GM23338 (cell line): ENCODE measurements at regions not wholly inside any gene's neighbourhood (a gene's known extent, or its start where the extent isn't known, plus 50 kb on each side); places are given as distances from the start of the nearest gene placed in this dataset.

Source experiments
- ATAC-seq: fragments of 200-7000 bp; cut with Tn5 transposase; 3 replicates; pipeline ENCODE4 v1.9.1; 2020
- DNase-seq: peaks from one replicate; pipeline ENCODE4 v3.0.0-alpha.2; 2015; ENCODE audit warnings: low spot score
- H2AFZ ChIP-seq: fragments of 200-600 bp; sonication (generic); 2 replicates; pipeline ENCODE4 v1.8.0; 2016; ENCODE audit warnings: antibody characterized with exemption, mild to moderate bottlenecking, moderate library complexity
- H3F3A ChIP-seq: fragments of 200-600 bp; sonication (generic); replicated peaks from 2 replicates; pipeline ENCODE4 v1.8.0; 2017; ENCODE audit warnings: antibody characterized with exemption, mixed run types, low read depth
- H3K27ac ChIP-seq: fragments of 200-600 bp; sonication (generic); 2 replicates; pipeline ENCODE4 v1.6.1; 2016; ENCODE audit warnings: low read depth
- H3K27me3 ChIP-seq: fragments of 200-600 bp; sonication (generic); 2 replicates; pipeline ENCODE4 v1.8.0; 2016; ENCODE audit warnings: mild to moderate bottlenecking, mixed run types, moderate library complexity; ENCODE audit not compliant: insufficient read depth
- H3K36me3 ChIP-seq: fragments of 200-600 bp; sonication (generic); 2 replicates; pipeline ENCODE4 v1.8.0; 2016; ENCODE audit warnings: mild to moderate bottlenecking; ENCODE audit not compliant: insufficient read depth
- H3K4me1 ChIP-seq: fragments of 200-600 bp; sonication (generic); 2 replicates; pipeline ENCODE4 v1.8.0; 2016; ENCODE audit warnings: mild to moderate bottlenecking, moderate library complexity; ENCODE audit not compliant: insufficient read depth
- H3K4me2 ChIP-seq: fragments of 200-600 bp; sonication (generic); 2 replicates; pipeline ENCODE4 v1.7.1; 2017; ENCODE audit warnings: mixed run types
- H3K4me3 ChIP-seq: fragments of 200-600 bp; sonication (generic); 2 replicates; pipeline ENCODE4 v1.6.1; 2016; ENCODE audit warnings: mixed run types
- H3K79me2 ChIP-seq: fragments of 200-600 bp; sonication (generic); replicated peaks from 2 replicates; pipeline ENCODE4 v1.8.0; 2017; ENCODE audit warnings: mild to moderate bottlenecking; ENCODE audit not compliant: insufficient read depth
- H3K9me2 ChIP-seq: fragments of 200-600 bp; sonication (generic); 2 replicates; pipeline ENCODE4 v1.8.0; 2017; ENCODE audit not compliant: insufficient read depth
- H4K20me1 ChIP-seq: fragments of 200-600 bp; sonication (generic); replicated peaks from 2 replicates; pipeline ENCODE4 v1.8.0; 2017; ENCODE audit warnings: mild to moderate bottlenecking; ENCODE audit not compliant: insufficient read depth
- H3K27ac Mint-ChIP-seq: 2 replicates; pipeline ENCODE4 v1.8.0; 2020; ENCODE audit warnings: inconsistent platforms, mild to moderate bottlenecking, moderate library complexity, mixed read lengths
- H3K27me3 Mint-ChIP-seq: 3 replicates; pipeline ENCODE4 v1.8.0; 2022; ENCODE audit warnings: low read depth, mild to moderate bottlenecking, moderate library complexity, mixed read lengths, inconsistent platforms; ENCODE audit not compliant: insufficient read depth, poor library complexity
- H3K36me3 Mint-ChIP-seq: 3 replicates; pipeline ENCODE4 v1.8.0; 2021; ENCODE audit warnings: low read depth, mild to moderate bottlenecking, inconsistent platforms, moderate library complexity, mixed read lengths
- H3K4me1 Mint-ChIP-seq: 3 replicates; pipeline ENCODE4 v1.8.0; 2020; ENCODE audit warnings: mild to moderate bottlenecking, inconsistent platforms, mixed read lengths
- H3K4me3 Mint-ChIP-seq: 3 replicates; pipeline ENCODE4 v1.8.0; 2021; ENCODE audit warnings: moderate library complexity, mild to moderate bottlenecking, inconsistent platforms, mixed read lengths
- H3K9me3 Mint-ChIP-seq: 3 replicates; pipeline ENCODE4 v1.8.0; 2020; ENCODE audit warnings: moderate library complexity, mild to moderate bottlenecking, inconsistent platforms, mixed read lengths
- CREB1 ChIP-seq: fragments of 250-450 bp; sonication (Bioruptor Pico); IDR thresholded peaks from 2 replicates; pipeline ENCODE4 v1.5.0; 2020; ENCODE audit warnings: low read depth, mild to moderate bottlenecking, moderate library complexity
- ETS1 ChIP-seq: IDR thresholded peaks from 2 replicates; pipeline ENCODE4 v1.6.1; 2016; ENCODE audit warnings: antibody characterized with exemption
- EZH2 ChIP-seq: fragments of 200-600 bp; sonication (generic); IDR thresholded peaks from one replicate; pipeline ENCODE4 v1.8.0; 2017; ENCODE audit warnings: antibody characterized with exemption, mild to moderate bottlenecking, low read depth; ENCODE audit not compliant: unreplicated experiment
- EZH2phosphoT487 ChIP-seq: fragments of 200-600 bp; sonication (generic); IDR thresholded peaks from one replicate; pipeline ENCODE4 v1.8.1; 2018; ENCODE audit warnings: antibody characterized with exemption; ENCODE audit not compliant: unreplicated experiment
- JUNB ChIP-seq: IDR thresholded peaks from one replicate; pipeline ENCODE4 v1.6.1; 2016; ENCODE audit warnings: antibody characterized with exemption; ENCODE audit not compliant: unreplicated experiment
- NANOG ChIP-seq: IDR thresholded peaks from 2 replicates; pipeline ENCODE4 v1.6.1; 2016; ENCODE audit warnings: antibody characterized with exemption, borderline replicate concordance
- POLR2AphosphoS5 ChIP-seq: IDR thresholded peaks from 2 replicates; pipeline ENCODE4 v1.6.1; 2016; ENCODE audit warnings: antibody characterized with exemption, low read depth
- REST ChIP-seq: IDR thresholded peaks from one replicate; pipeline ENCODE4 v1.6.1; 2018; ENCODE audit warnings: antibody characterized with exemption; ENCODE audit not compliant: unreplicated experiment
- STAT1 ChIP-seq: IDR thresholded peaks from one replicate; pipeline ENCODE4 v1.6.1; 2016; ENCODE audit warnings: antibody characterized with exemption; ENCODE audit not compliant: unreplicated experiment
- ZNF114 ChIP-seq: fragments of 250-450 bp; sonication (Bioruptor Pico); IDR thresholded peaks from 2 replicates; pipeline ENCODE4 v1.5.0; 2020; ENCODE audit warnings: mild to moderate bottlenecking, moderate library complexity
- ZNF331 ChIP-seq: fragments of 250-450 bp; sonication (Bioruptor Pico); IDR thresholded peaks from 2 replicates; pipeline ENCODE4 v1.5.0; 2020; ENCODE audit warnings: low read depth, mild to moderate bottlenecking, moderate library complexity
- TF ChIP-seq, protein P1 (sequence below), 2 experiments: fragments of 200-600 bp in 1 of 2; sonication (generic) in 1 of 2; conservative IDR thresholded peaks; 2 replicates each; pipeline versions ENCODE4 v1.5.1 to v1.6.1; 2016 to 2017; ENCODE audit warnings: antibody characterized with exemption in 2 of 2, low read depth in 2 of 2, mild to moderate bottlenecking in 2 of 2, moderate library complexity in 1 of 2

DNA sequence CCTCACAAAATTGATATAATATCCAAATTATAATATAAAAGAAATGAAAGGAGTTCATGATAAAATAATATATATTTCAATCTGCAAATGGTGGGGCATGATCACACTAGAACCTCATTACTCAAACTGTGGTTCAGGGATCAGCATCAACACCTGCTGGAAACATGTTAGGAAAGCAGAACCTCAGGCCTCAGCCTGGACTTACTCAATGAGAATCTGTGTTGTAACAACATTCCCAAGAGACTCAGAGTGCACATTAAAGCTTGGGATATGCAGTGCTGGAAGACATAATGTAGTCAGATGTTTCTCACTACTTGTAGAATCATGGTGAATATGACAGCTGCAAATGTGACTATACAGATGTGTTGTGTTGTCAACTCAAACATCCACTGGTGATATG lies 81.7 kb upstream of the ITPRID1 start (continued):
- no peak for TF ChIP-seq ETS1
- TF ChIP-seq REST: no peak
- no peak for TF ChIP-seq STAT1
- TF ChIP-seq ZNF331: no peak
- no peak for TF ChIP-seq EZH2phosphoT487
- no peak for TF ChIP-seq NANOG
- TF ChIP-seq CREB1 (CRISPR knock-in tag): no peak

- ATAC-seq: no peak
Measured at GRCh38 chr7:31432836-31433340, 81.0 kb upstream of the ITPRID1 start.

DNA sequence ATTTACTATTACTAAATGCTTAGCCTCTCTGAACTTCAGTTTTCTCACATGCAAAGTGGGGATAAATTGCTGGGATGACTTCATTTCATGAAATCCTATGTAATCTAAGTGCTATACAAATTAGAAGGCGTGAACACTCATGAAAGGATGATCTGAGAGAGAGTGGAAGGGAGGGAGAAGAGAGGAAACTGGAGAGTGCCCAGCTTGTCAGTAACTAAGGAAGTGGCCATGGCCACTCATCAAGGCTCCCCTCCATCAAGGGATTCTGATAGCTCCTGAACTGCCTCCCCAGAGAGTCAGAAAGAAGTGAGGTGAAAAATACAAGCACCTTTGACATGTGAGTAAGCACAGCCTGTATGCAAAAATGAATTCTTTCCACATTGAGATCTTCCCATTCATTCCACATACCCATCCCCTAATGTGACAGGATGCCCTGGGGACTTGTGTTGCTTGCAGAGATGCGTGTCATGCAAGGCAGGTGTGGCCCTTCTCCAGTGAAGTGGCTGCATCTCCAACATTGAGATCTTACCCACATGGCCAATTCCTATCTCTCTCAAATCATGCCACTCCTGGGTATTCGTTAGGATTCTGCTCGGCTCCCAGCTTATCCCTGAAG lies 76.5 kb upstream of the ITPRID1 start:
- ATAC-seq: no peak
- Mint-ChIP-seq H3K4me3 (no peak overlapping the region), H3K9me3 (no peaks in the 10 kb centered on the region)
- TF ChIP-seq CREB1 (CRISPR knock-in tag) (no peak), ZNF114 (CRISPR knock-in tag) (no peak), EZH2 (no peak), STAT1 (no peak), ZNF331 (no peak), JUNB (no peak)
- TF ChIP-seq, protein P1, sequence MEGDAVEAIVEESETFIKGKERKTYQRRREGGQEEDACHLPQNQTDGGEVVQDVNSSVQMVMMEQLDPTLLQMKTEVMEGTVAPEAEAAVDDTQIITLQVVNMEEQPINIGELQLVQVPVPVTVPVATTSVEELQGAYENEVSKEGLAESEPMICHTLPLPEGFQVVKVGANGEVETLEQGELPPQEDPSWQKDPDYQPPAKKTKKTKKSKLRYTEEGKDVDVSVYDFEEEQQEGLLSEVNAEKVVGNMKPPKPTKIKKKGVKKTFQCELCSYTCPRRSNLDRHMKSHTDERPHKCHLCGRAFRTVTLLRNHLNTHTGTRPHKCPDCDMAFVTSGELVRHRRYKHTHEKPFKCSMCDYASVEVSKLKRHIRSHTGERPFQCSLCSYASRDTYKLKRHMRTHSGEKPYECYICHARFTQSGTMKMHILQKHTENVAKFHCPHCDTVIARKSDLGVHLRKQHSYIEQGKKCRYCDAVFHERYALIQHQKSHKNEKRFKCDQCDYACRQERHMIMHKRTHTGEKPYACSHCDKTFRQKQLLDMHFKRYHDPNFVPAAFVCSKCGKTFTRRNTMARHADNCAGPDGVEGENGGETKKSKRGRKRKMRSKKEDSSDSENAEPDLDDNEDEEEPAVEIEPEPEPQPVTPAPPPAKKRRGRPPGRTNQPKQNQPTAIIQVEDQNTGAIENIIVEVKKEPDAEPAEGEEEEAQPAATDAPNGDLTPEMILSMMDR (conservative IDR thresholded peaks at IDR 0.05; ENCODE audit: low read depth in 2 of 2): no peak

More at GRCh38 chr7:31432836-31433340, 81.0 kb upstream of the ITPRID1 start:
- no peak overlapping the region for H3K4me3 Mint-ChIP-seq
- Histone ChIP-seq H3F3A (no peaks in the 10 kb centered on the region), H3K27ac (no peak overlapping the region), H3K36me3 (no peaks in the 10 kb centered on the region), H3K27me3 (no peaks in the 10 kb centered on the region), H2AFZ (peak overlapping the region; percentile 25; the same call in 1 of the 2 replicates), H3K79me2 (no peaks in the 10 kb centered on the region), H4K20me1 (no peaks in the 10 kb centered on the region), H3K4me3 (no peak overlapping the region), H3K4me2 (no peak overlapping the region), H3K4me1 (no peaks in the 10 kb centered on the region), H3K9me2 (peaks cover 19% of the 10 kb centered on the region)
- peaks cover 4% of the 10 kb centered on the region; the same call in 2 of the 3 replicates for H3K4me1 Mint-ChIP-seq
- no peak for DNase-seq
- TF ChIP-seq EZH2phosphoT487 (no peak), POLR2AphosphoS5 (no peak), ZNF331 (no peak)
- H3K36me3 Mint-ChIP-seq: no peaks in the 10 kb centered on the region
- H3K27ac Mint-ChIP-seq: no peak overlapping the region
- no peaks in the 10 kb centered on the region for H3K27me3 Mint-ChIP-seq
- H3K9me3 Mint-ChIP-seq: no peaks in the 10 kb centered on the region

More for the DNA sequence above, 76.5 kb upstream of the ITPRID1 start:
- Histone ChIP-seq H2AFZ (no peak overlapping the region), H3F3A (no peaks in the 10 kb centered on the region), H3K36me3 (no peaks in the 10 kb centered on the region), H3K27me3 (no peaks in the 10 kb centered on the region), H3K4me3 (no peak overlapping the region), H3K27ac (no peak overlapping the region), H3K9me2 (peaks cover 19% of the 10 kb centered on the region), H3K4me1 (no peaks in the 10 kb centered on the region), H3K79me2 (no peaks in the 10 kb centered on the region), H4K20me1 (no peaks in the 10 kb centered on the region), H3K4me2 (no peak overlapping the region)
- Mint-ChIP-seq H3K27ac (no peak overlapping the region), H3K27me3 (no peaks in the 10 kb centered on the region), H3K36me3 (no peaks in the 10 kb centered on the region), H3K4me1 (peaks cover 12% of the 10 kb centered on the region)
- DNase-seq: no peak
